ENCODE measurements at regions not wholly inside any gene's neighbourhood (a gene's known extent, or its start where the extent isn't known, plus 50 kb on each side); places are given as distances from the start of the nearest gene placed in this dataset.

DNA sequence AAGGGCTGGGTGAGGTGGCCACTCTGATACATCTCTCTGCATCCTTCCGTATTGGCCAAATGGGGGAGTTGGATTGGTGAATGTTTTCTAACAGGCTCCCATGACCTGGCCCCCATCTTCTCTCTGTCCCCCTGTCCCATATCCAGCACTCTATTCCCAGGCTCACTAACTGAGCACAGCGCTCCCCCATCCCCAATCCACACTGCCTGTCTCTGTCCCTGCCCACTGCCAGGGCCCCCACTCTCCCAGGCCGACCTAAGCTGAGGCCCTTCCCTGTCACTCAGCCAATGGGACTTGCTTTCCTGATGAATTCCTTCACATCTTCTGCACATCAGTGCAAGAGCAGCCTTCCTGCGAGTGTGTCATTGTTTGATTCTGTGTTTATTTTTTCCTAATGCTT is 216.8 kb upstream of the MYT1L start:
- Histone ChIP-seq H3K18ac (ENCODE audit: low read length) (no peak overlapping the region), H3K79me1 (ENCODE audit: low read length) (no peaks in the 10 kb centered on the region), H4K8ac (ENCODE audit: low read depth, low read length) (no peak overlapping the region), H2AK5ac (ENCODE audit: low read length) (no peak overlapping the region), H3K4me2 (ENCODE audit: low read length) (no peak overlapping the region), H3K27me3 (ENCODE audit: insufficient read depth, low read length, poor library complexity) (no peaks in the 10 kb centered on the region), H3K4me3 (ENCODE audit: low read length) (no peak overlapping the region), H3K23ac (ENCODE audit: low read length) (no peak overlapping the region), H3K36me3 (ENCODE audit: control insufficient read depth, insufficient read depth, low read length) (no peaks in the 10 kb centered on the region), H3K9ac (ENCODE audit: low read length) (no peak overlapping the region), H3K56ac (ENCODE audit: low read length) (no peak overlapping the region), H3K4ac (ENCODE audit: low read depth, low read length) (no peak overlapping the region), H3K27ac (ENCODE audit: low read depth, low read length) (no peak overlapping the region), H4K5ac (ENCODE audit: low read length) (no peak overlapping the region), H3K79me2 (ENCODE audit: control insufficient read depth, insufficient read depth, low read length) (no peaks in the 10 kb centered on the region), H2BK5ac (ENCODE audit: low read length) (no peak overlapping the region), H2BK120ac (ENCODE audit: low read depth, low read length) (no peak overlapping the region), H3K4me1 (ENCODE audit: control insufficient read depth, low read depth, low read length) (no peaks in the 10 kb centered on the region), H2BK15ac (replicated peaks; ENCODE audit: low read depth) (no peak overlapping the region)
- no CpG with 5 or more reads among the region's 4 CpGs for WGBS (ENCODE audit: extremely low coverage, insufficient coverage, low lambda C conversion rate)
- no peak for DNase-seq

GRCh38 chr2:2547451-2547850 is 216.4 kb upstream of the MYT1L start:
- Histone ChIP-seq H4K8ac (ENCODE audit: low read depth, low read length) (no peak overlapping the region), H3K18ac (ENCODE audit: low read length) (no peak overlapping the region), H3K4me2 (ENCODE audit: low read length) (no peak overlapping the region), H3K79me1 (ENCODE audit: low read length) (no peaks in the 10 kb centered on the region), H3K23ac (ENCODE audit: low read length) (no peak overlapping the region), H3K4ac (ENCODE audit: low read depth, low read length) (no peak overlapping the region), H2BK120ac (ENCODE audit: low read depth, low read length) (no peak overlapping the region), H2BK5ac (ENCODE audit: low read length) (no peak overlapping the region), H3K79me2 (ENCODE audit: control insufficient read depth, insufficient read depth, low read length) (no peaks in the 10 kb centered on the region), H3K56ac (ENCODE audit: low read length) (no peak overlapping the region), H3K27ac (ENCODE audit: low read depth, low read length) (no peak overlapping the region), H3K9ac (ENCODE audit: low read length) (no peak overlapping the region), H2AK5ac (ENCODE audit: low read length) (no peak overlapping the region), H3K27me3 (ENCODE audit: insufficient read depth, low read length, poor library complexity) (no peaks in the 10 kb centered on the region), H3K36me3 (ENCODE audit: control insufficient read depth, insufficient read depth, low read length) (no peaks in the 10 kb centered on the region), H4K5ac (ENCODE audit: low read length) (no peak overlapping the region), H2BK15ac (replicated peaks; ENCODE audit: low read depth) (no peak overlapping the region), H3K4me1 (ENCODE audit: control insufficient read depth, low read depth, low read length) (no peaks in the 10 kb centered on the region), H3K4me3 (ENCODE audit: low read length) (no peak overlapping the region)
- WGBS (ENCODE audit: extremely low coverage, insufficient coverage, low lambda C conversion rate) = no CpG with 5 or more reads among the region's 3 CpGs
- no peak for DNase-seq

DNA sequence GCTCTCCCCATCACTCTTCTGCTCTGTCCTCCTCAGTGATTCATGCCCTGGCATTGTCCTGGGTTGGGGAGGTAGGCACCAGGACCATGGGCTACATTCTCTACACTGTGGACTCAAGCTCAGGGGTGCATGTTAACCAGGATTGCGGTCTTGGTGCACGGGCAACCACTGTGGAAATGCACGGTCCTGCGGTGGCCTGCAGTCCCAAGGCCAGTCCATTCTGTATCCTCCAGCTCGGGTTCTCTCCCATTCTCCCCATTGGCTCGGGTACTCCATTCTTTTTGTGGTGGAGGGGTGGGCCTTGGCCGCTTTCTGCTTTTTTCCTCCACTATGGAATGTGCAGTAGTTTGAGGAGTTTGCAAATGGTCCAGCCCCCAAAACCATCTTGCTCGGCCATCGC is 215.0 kb upstream of the MYT1L start:
- Histone ChIP-seq H4K8ac (ENCODE audit: low read depth, low read length) (no peak overlapping the region), H2BK15ac (replicated peaks; ENCODE audit: low read depth) (no peak overlapping the region), H3K79me2 (ENCODE audit: control insufficient read depth, insufficient read depth, low read length) (no peaks in the 10 kb centered on the region), H3K27ac (ENCODE audit: low read depth, low read length) (no peak overlapping the region), H3K4me1 (ENCODE audit: control insufficient read depth, low read depth, low read length) (no peaks in the 10 kb centered on the region), H3K4me3 (ENCODE audit: low read length) (no peak overlapping the region), H3K9ac (ENCODE audit: low read length) (no peak overlapping the region), H2BK120ac (ENCODE audit: low read depth, low read length) (no peak overlapping the region), H3K27me3 (ENCODE audit: insufficient read depth, low read length, poor library complexity) (no peaks in the 10 kb centered on the region), H3K56ac (ENCODE audit: low read length) (no peak overlapping the region), H3K23ac (ENCODE audit: low read length) (no peak overlapping the region), H3K4me2 (ENCODE audit: low read length) (no peak overlapping the region), H3K18ac (ENCODE audit: low read length) (no peak overlapping the region), H4K5ac (ENCODE audit: low read length) (no peak overlapping the region), H2AK5ac (ENCODE audit: low read length) (no peak overlapping the region), H3K79me1 (ENCODE audit: low read length) (no peaks in the 10 kb centered on the region), H3K4ac (ENCODE audit: low read depth, low read length) (no peak overlapping the region), H3K36me3 (ENCODE audit: control insufficient read depth, insufficient read depth, low read length) (no peaks in the 10 kb centered on the region), H2BK5ac (ENCODE audit: low read length) (no peak overlapping the region)
- no peak for DNase-seq
- WGBS (ENCODE audit: extremely low coverage, insufficient coverage, low lambda C conversion rate) = no CpG with 5 or more reads among the region's 9 CpGs

DNA sequence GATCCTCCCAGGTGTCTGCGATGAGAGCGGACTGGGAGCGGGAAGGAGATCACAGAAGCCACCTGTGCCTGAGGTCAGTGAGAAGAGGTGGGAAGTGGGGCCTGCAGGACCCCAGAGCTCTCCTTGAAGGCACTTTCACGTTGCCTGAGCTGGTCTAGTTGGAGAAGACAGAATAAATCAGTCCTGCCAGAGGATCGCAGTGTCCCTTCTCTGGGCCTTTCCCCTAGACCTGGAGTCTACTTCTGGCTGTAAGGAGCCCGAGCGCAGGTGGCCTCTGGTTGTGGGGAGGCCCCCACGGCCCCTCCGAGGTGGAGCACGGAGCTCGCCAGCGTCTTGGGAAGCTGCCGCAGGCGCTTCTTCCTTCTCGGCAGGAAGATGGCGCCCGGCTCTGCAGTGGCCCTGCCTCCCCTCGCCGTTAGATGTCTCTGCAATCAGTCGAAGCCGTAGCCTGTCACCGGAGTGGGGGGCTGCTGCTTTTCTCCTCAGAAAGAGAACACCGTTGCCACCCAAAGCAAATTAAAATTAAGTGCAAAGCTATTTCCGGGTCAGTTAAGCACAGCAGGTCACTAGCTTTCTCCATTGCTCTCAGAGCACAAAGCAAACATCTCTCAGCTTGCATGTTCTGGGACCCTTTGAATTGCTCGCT is 212.0 kb upstream of the MYT1L start:
- Histone ChIP-seq H3K4me3 (ENCODE audit: low read length) (no peak overlapping the region), H3K27me3 (ENCODE audit: insufficient read depth, low read length, poor library complexity) (no peaks in the 10 kb centered on the region), H3K4me1 (ENCODE audit: control insufficient read depth, low read depth, low read length) (no peaks in the 10 kb centered on the region), H3K4ac (ENCODE audit: low read depth, low read length) (no peak overlapping the region), H4K8ac (ENCODE audit: low read depth, low read length) (peak overlapping the region; percentile 77), H3K23ac (ENCODE audit: low read length) (no peak overlapping the region), H2AK5ac (ENCODE audit: low read length) (no peak overlapping the region), H3K79me2 (ENCODE audit: control insufficient read depth, insufficient read depth, low read length) (no peaks in the 10 kb centered on the region), H3K4me2 (ENCODE audit: low read length) (no peak overlapping the region), H3K56ac (ENCODE audit: low read length) (no peak overlapping the region), H2BK5ac (ENCODE audit: low read length) (no peak overlapping the region), H2BK120ac (ENCODE audit: low read depth, low read length) (no peak overlapping the region), H3K36me3 (ENCODE audit: control insufficient read depth, insufficient read depth, low read length) (no peaks in the 10 kb centered on the region), H3K18ac (ENCODE audit: low read length) (no peak overlapping the region), H2BK15ac (replicated peaks; ENCODE audit: low read depth) (no peak overlapping the region), H3K9ac (ENCODE audit: low read length) (no peak overlapping the region), H3K79me1 (ENCODE audit: low read length) (no peaks in the 10 kb centered on the region), H4K5ac (ENCODE audit: low read length) (no peak overlapping the region), H3K27ac (ENCODE audit: low read depth, low read length) (no peak overlapping the region)
- peak; percentile 32 for DNase-seq
- no CpG with 5 or more reads among the region's 25 CpGs for WGBS (ENCODE audit: extremely low coverage, insufficient coverage, low lambda C conversion rate)

- H2AK5ac ChIP-seq (ENCODE audit: low read length) = no peak overlapping the region
- no CpG with 5 or more reads among the region's 4 CpGs for WGBS (ENCODE audit: extremely low coverage, insufficient coverage, low lambda C conversion rate)
- H3K4me1 ChIP-seq (ENCODE audit: control insufficient read depth, low read depth, low read length) = no peaks in the 10 kb centered on the region
- no peak overlapping the region for H4K5ac ChIP-seq (ENCODE audit: low read length)
- no peak overlapping the region for H3K4me3 ChIP-seq (ENCODE audit: low read length)
- no peaks in the 10 kb centered on the region for H3K36me3 ChIP-seq (ENCODE audit: control insufficient read depth, insufficient read depth, low read length)
- H3K9ac ChIP-seq (ENCODE audit: low read length) = no peak overlapping the region
- H3K18ac ChIP-seq (ENCODE audit: low read length) = no peak overlapping the region
- H3K4ac ChIP-seq (ENCODE audit: low read depth, low read length) = no peak overlapping the region
- H3K79me1 ChIP-seq (ENCODE audit: low read length) = no peaks in the 10 kb centered on the region
- no peak for DNase-seq
- no peak overlapping the region for H3K56ac ChIP-seq (ENCODE audit: low read length)
- H2BK120ac ChIP-seq (ENCODE audit: low read depth, low read length) = no peak overlapping the region
- no peak overlapping the region for H2BK5ac ChIP-seq (ENCODE audit: low read length)
- no peaks in the 10 kb centered on the region for H3K79me2 ChIP-seq (ENCODE audit: control insufficient read depth, insufficient read depth, low read length)
- peak overlapping the region; percentile 45 for H3K23ac ChIP-seq (ENCODE audit: low read length)
- H4K8ac ChIP-seq (ENCODE audit: low read depth, low read length) = no peak overlapping the region
- H3K27me3 ChIP-seq (ENCODE audit: insufficient read depth, low read length, poor library complexity) = no peaks in the 10 kb centered on the region
- H2BK15ac ChIP-seq (replicated peaks; ENCODE audit: low read depth) = no peak overlapping the region
- no peak overlapping the region for H3K27ac ChIP-seq (ENCODE audit: low read depth, low read length)
- no peak overlapping the region for H3K4me2 ChIP-seq (ENCODE audit: low read length)
Measured at GRCh38 chr2:2542316-2542715, 211.2 kb upstream of the MYT1L start.

GRCh38 chr2:2540406-2540805 is 209.3 kb upstream of the MYT1L start:
- Histone ChIP-seq H3K4me1 (ENCODE audit: control insufficient read depth, low read depth, low read length) (no peaks in the 10 kb centered on the region), H3K4ac (ENCODE audit: low read depth, low read length) (no peak overlapping the region), H3K4me2 (ENCODE audit: low read length) (no peak overlapping the region), H3K4me3 (ENCODE audit: low read length) (no peak overlapping the region), H3K9ac (ENCODE audit: low read length) (no peak overlapping the region), H3K27ac (ENCODE audit: low read depth, low read length) (no peak overlapping the region), H2AK5ac (ENCODE audit: low read length) (no peak overlapping the region), H2BK120ac (ENCODE audit: low read depth, low read length) (no peak overlapping the region), H2BK5ac (ENCODE audit: low read length) (no peak overlapping the region), H2BK15ac (replicated peaks; ENCODE audit: low read depth) (no peak overlapping the region), H4K5ac (ENCODE audit: low read length) (no peak overlapping the region), H4K8ac (ENCODE audit: low read depth, low read length) (no peak overlapping the region), H3K27me3 (ENCODE audit: insufficient read depth, low read length, poor library complexity) (no peaks in the 10 kb centered on the region), H3K36me3 (ENCODE audit: control insufficient read depth, insufficient read depth, low read length) (no peaks in the 10 kb centered on the region), H3K79me1 (ENCODE audit: low read length) (no peaks in the 10 kb centered on the region), H3K18ac (ENCODE audit: low read length) (no peak overlapping the region), H3K79me2 (ENCODE audit: control insufficient read depth, insufficient read depth, low read length) (no peaks in the 10 kb centered on the region), H3K23ac (ENCODE audit: low read length) (no peak overlapping the region), H3K56ac (ENCODE audit: low read length) (no peak overlapping the region)
- no peak for DNase-seq
- no CpG with 5 or more reads among the region's 9 CpGs for WGBS (ENCODE audit: extremely low coverage, insufficient coverage, low lambda C conversion rate)

All from mesendoderm (in vitro differentiated cells).